ENCODE measurements at regions not wholly inside any gene's neighbourhood (a gene's known extent, or its start where the extent isn't known, plus 50 kb on each side); places are given as distances from the start of the nearest gene placed in this dataset.

DNA sequence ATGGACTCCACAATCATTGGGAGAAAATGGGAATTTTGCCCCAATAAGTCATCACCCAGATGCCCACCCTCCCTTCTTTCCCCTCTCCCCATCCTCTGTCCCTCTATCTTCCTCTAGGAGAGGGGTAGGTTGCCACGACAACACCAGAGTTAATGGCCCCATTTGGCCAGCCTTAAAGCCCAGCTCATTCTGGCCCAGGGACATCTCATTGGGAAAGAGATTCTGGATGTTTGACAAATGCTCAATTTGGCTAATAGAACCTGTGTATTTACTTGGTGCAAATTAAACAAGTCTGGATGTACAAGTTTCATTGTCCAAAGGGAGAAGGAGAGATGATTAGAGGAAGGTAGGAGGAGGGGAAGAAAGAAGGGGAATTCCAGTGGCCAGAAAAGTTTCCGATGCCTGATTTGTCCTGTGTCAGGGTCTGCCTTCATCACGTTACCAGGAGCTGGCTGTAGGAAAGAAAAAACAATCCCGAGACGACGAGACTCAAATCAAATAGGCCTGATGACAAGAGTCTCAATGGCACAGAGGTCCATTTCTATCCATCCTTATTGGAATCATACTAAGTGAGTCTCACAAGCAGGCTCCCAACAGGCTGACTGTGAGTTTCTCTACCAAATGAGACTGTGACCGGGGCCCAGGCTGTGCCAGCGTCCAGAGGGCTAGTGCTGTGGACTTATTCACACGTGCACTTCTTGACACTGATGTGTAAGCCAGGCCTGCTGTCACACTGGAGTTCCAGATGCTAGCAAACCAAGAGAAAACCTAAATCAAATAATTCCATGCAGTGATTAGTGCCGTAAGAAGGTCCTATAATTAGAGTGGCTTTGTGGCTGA is 265.2 kb upstream of the APCDD1 start:
- ATAC-seq: no peak
- no peaks in the 10 kb centered on the region for H3K9me3 ChIP-seq

GRCh38 chr18:10190564-10190963 is 263.9 kb upstream of the APCDD1 start:
- Histone ChIP-seq H3K27me3 (no peaks in the 10 kb centered on the region), H3K27ac (no peak overlapping the region), H3K4me3 (no peak overlapping the region), H3K4me1 (no peaks in the 10 kb centered on the region), H3K36me3 (no peaks in the 10 kb centered on the region), H3K9me3 (no peaks in the 10 kb centered on the region)
- TF ChIP-seq, protein P1, sequence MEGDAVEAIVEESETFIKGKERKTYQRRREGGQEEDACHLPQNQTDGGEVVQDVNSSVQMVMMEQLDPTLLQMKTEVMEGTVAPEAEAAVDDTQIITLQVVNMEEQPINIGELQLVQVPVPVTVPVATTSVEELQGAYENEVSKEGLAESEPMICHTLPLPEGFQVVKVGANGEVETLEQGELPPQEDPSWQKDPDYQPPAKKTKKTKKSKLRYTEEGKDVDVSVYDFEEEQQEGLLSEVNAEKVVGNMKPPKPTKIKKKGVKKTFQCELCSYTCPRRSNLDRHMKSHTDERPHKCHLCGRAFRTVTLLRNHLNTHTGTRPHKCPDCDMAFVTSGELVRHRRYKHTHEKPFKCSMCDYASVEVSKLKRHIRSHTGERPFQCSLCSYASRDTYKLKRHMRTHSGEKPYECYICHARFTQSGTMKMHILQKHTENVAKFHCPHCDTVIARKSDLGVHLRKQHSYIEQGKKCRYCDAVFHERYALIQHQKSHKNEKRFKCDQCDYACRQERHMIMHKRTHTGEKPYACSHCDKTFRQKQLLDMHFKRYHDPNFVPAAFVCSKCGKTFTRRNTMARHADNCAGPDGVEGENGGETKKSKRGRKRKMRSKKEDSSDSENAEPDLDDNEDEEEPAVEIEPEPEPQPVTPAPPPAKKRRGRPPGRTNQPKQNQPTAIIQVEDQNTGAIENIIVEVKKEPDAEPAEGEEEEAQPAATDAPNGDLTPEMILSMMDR (IDR thresholded peaks at IDR 0.05): no peak
- ATAC-seq (no peak), DNase-seq (no peak)
- intact Hi-C loops (cut with DNase I): no loop called here

More for the DNA sequence above, 265.2 kb upstream of the APCDD1 start:
- no peaks in the 10 kb centered on the region for H3K36me3 ChIP-seq
- no peaks in the 10 kb centered on the region for H3K4me1 ChIP-seq
- H3K27ac ChIP-seq: no peak overlapping the region
- H3K4me3 ChIP-seq: no peak overlapping the region
- TF ChIP-seq, protein P1 (IDR thresholded peaks at IDR 0.05): no peak
- no peak for DNase-seq
- no peaks in the 10 kb centered on the region for H3K27me3 ChIP-seq
- intact Hi-C loops (cut with DNase I): no loop called here

DNA sequence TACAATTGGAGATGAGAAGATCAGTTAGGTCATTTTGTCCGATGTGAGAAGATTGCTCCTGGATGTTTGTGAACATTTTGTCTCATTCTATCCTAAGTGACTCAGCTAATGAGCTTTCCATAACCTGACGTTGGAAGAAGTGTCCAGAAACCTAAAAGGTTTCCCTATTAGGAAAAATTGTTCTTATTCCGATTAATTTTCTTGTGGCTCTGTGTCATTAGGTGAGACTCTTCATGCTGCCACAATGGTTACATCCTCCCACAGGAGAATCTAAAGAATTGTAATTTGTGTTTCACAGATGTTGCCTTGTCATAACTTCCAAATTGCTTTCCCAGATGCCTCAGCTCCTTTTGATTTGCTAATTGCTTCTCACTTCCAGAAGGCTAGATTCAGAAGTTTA is 261.0 kb upstream of the APCDD1 start:
- peaks cover 8% of the 10 kb centered on the region for H3K4me1 ChIP-seq
- intact Hi-C loops (cut with DNase I): no loop called here
- DNase-seq: no peak
- no peaks in the 10 kb centered on the region for H3K27me3 ChIP-seq
- no peaks in the 10 kb centered on the region for H3K36me3 ChIP-seq
- TF ChIP-seq, protein P1 (IDR thresholded peaks at IDR 0.05): no peak
- H3K4me3 ChIP-seq: no peak overlapping the region
- no peak for ATAC-seq
- no peaks in the 10 kb centered on the region for H3K9me3 ChIP-seq
- no peak overlapping the region for H3K27ac ChIP-seq

DNA sequence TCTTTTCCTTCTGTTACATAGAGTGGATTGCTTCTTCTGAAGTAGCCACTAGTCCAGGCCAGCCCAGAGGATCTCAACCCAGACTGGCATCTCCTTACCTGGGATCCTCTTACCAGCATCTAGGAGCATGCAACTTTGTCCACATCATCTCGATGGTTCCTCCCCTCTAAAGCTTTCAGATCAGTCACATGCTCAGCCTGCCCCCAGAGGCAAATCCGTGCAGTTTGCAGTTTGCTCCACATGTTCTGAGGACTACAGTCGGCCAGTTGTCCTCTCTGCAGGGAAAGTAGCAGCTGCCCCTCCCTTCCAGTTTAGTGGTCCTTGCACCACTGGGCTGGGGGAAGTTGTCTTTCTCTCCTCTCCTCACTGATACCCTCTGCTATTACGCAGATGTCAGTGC is 259.8 kb upstream of the APCDD1 start:
- Histone ChIP-seq H3K4me1 (peaks cover 8% of the 10 kb centered on the region), H3K36me3 (no peaks in the 10 kb centered on the region), H3K4me3 (no peak overlapping the region), H3K27me3 (no peaks in the 10 kb centered on the region), H3K9me3 (no peaks in the 10 kb centered on the region), H3K27ac (no peak overlapping the region)
- DNase-seq (no peak), ATAC-seq (no peak)
- intact Hi-C loops (cut with DNase I): no loop called here
- TF ChIP-seq, protein P1 (IDR thresholded peaks at IDR 0.05): no peak

GRCh38 chr18:10195529-10195928 is 258.9 kb upstream of the APCDD1 start:
- ATAC-seq: no peak
- Histone ChIP-seq H3K27me3 (no peaks in the 10 kb centered on the region), H3K4me1 (peaks cover 8% of the 10 kb centered on the region), H3K4me3 (no peak overlapping the region), H3K27ac (no peak overlapping the region), H3K9me3 (no peaks in the 10 kb centered on the region), H3K36me3 (no peaks in the 10 kb centered on the region)
- TF ChIP-seq, protein P1 (IDR thresholded peaks at IDR 0.05): no peak
- DNase-seq: no peak
- intact Hi-C loops (cut with DNase I): no loop called here
